ENCODE measurements at regions not wholly inside any gene's neighbourhood (a gene's known extent, or its start where the extent isn't known, plus 50 kb on each side); places are given as distances from the start of the nearest gene placed in this dataset.

GRCh38 chr5:127143722-127144121 is 70.4 kb upstream of the C5orf63 start:
- TF ChIP-seq CTCF (IDR thresholded peaks at IDR 0.05): no peak
- no peak for TF ChIP-seq POLR2A (IDR thresholded peaks at IDR 0.05)

Data from upper lobe of left lung (tissue), 4 donors.